Neutrophil (primary cell): ENCODE measurements at regions not wholly inside any gene's neighbourhood (a gene's known extent, or its start where the extent isn't known, plus 50 kb on each side); places are given as distances from the start of the nearest gene placed in this dataset.

ENCODE experiments used
- H3K27ac ChIP-seq: fragments of 200-600 bp; sonication (generic); 2 replicates; pipeline ENCODE4 v1.5.1; 2016; ENCODE audit warnings: mild to moderate bottlenecking, moderate library complexity
- H3K27me3 ChIP-seq: fragments of 200-600 bp; sonication (generic); 2 replicates; pipeline ENCODE4 v1.6.0; 2016; ENCODE audit warnings: mild to moderate bottlenecking
- H3K36me3 ChIP-seq: fragments of 200-600 bp; sonication (generic); 2 replicates; pipeline ENCODE4 v1.5.1; 2017
- H3K4me1 ChIP-seq, 2 experiments: fragments of 200-600 bp in 1 of 2; sonication (generic) in 1 of 2; 1 replicate in 1 of 2; 2 replicates in 1 of 2; pipeline versions ENCODE4 v1.5.1 to v1.6.1; 2013 to 2016; ENCODE audit warnings: low read depth in 1 of 2, low read length in 1 of 2, mild to moderate bottlenecking in 1 of 2, moderate library complexity in 1 of 2; ENCODE audit not compliant: control insufficient read depth in 1 of 2, insufficient read depth in 1 of 2
- H3K4me3 ChIP-seq, 2 experiments: fragments of 200-600 bp in 1 of 2; sonication (generic) in 1 of 2; 1 replicate in 1 of 2; 2 replicates in 1 of 2; pipeline ENCODE4 v1.5.1; 2013 to 2016; ENCODE audit warnings: low read depth in 1 of 2, low read length in 1 of 2, mild to moderate bottlenecking in 1 of 2, moderate library complexity in 1 of 2
- H3K9me3 ChIP-seq: fragments of 200-600 bp; sonication (generic); 2 replicates; pipeline ENCODE4 v1.5.1; 2016
- TF ChIP-seq, protein P1 (sequence below): fragments of 200-600 bp; sonication (generic); IDR thresholded peaks from 2 replicates; pipeline ENCODE4 v1.5.1; 2016; ENCODE audit warnings: antibody characterized with exemption

- TF ChIP-seq, protein P1, sequence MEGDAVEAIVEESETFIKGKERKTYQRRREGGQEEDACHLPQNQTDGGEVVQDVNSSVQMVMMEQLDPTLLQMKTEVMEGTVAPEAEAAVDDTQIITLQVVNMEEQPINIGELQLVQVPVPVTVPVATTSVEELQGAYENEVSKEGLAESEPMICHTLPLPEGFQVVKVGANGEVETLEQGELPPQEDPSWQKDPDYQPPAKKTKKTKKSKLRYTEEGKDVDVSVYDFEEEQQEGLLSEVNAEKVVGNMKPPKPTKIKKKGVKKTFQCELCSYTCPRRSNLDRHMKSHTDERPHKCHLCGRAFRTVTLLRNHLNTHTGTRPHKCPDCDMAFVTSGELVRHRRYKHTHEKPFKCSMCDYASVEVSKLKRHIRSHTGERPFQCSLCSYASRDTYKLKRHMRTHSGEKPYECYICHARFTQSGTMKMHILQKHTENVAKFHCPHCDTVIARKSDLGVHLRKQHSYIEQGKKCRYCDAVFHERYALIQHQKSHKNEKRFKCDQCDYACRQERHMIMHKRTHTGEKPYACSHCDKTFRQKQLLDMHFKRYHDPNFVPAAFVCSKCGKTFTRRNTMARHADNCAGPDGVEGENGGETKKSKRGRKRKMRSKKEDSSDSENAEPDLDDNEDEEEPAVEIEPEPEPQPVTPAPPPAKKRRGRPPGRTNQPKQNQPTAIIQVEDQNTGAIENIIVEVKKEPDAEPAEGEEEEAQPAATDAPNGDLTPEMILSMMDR: no peak
- H3K4me1 ChIP-seq: no peaks in the 10 kb centered on the region
- no peak overlapping the region for H3K27ac ChIP-seq
- H3K36me3 ChIP-seq: no peaks in the 10 kb centered on the region
- H3K4me3 ChIP-seq: no peak overlapping the region
- no peaks in the 10 kb centered on the region for H3K9me3 ChIP-seq
- no peaks in the 10 kb centered on the region for H3K27me3 ChIP-seq
These were observed 748.3 kb downstream of the MAT2B start for GRCh38 chr5:164253764-164254163.

DNA sequence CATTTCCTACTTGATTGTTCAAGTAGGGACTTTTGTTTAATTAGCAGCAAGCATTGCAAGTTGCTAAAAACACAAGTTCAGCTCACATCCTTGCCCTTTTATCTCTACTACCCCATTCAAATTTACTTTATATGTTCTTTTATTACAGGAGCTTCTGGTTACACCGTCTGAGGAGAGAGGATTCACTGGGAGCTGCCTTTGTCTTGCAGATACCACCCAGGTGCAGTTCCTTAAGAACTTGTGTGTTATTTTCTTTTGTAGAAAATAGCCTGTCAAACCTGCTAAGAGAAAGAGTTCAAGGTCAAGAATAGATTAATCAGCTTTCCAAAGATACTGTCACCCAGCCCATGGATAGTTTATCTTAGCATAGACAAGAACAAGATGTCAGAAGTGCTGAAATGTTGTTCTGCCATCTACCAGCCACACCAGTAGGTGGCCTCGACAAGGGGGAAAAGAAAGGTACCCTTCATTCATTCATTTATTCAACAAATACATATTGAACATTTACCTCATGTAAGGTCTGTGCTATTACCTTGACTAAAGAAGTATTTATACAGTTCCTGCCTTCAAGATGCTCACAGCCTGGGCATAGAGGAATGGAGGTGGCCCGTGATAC lies 750.3 kb downstream of the MAT2B start:
- Histone ChIP-seq H3K4me3 (no peak overlapping the region), H3K4me1 (no peaks in the 10 kb centered on the region), H3K36me3 (no peaks in the 10 kb centered on the region), H3K27ac (no peak overlapping the region), H3K9me3 (no peaks in the 10 kb centered on the region), H3K27me3 (no peaks in the 10 kb centered on the region)
- TF ChIP-seq, protein P1: no peak

- no peaks in the 10 kb centered on the region for H3K4me1 ChIP-seq
- no peaks in the 10 kb centered on the region for H3K27me3 ChIP-seq
- H3K36me3 ChIP-seq: no peaks in the 10 kb centered on the region
- TF ChIP-seq, protein P1: no peak
- no peak overlapping the region for H3K27ac ChIP-seq
- H3K4me3 ChIP-seq: no peak overlapping the region
- H3K9me3 ChIP-seq: no peaks in the 10 kb centered on the region
These were observed 750.9 kb downstream of the MAT2B start for GRCh38 chr5:164256351-164256750.

DNA sequence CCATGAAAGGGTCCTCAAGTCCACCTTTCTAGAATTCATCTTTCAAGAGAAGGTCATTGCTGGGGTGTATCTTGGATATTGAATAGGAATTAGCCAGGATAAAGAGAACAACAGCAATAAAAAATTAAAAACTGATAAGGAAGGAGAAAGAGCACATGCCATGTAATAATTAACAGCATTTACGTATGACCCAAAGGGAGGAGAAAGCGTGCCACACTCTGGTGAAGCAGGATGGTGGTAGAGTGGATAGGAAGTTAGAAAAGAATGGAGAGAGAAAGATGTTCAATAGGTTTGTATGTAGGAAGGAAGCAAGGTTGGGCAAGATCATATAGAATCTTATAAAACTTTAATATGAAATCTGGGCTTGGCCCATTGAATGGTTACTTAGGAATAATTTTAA lies 751.5 kb downstream of the MAT2B start:
- no peaks in the 10 kb centered on the region for H3K27me3 ChIP-seq
- TF ChIP-seq, protein P1: no peak
- H3K4me3 ChIP-seq: no peak overlapping the region
- no peaks in the 10 kb centered on the region for H3K4me1 ChIP-seq
- no peak overlapping the region for H3K27ac ChIP-seq
- no peaks in the 10 kb centered on the region for H3K36me3 ChIP-seq
- H3K9me3 ChIP-seq: no peaks in the 10 kb centered on the region

- H3K36me3 ChIP-seq: no peaks in the 10 kb centered on the region
- H3K4me3 ChIP-seq: no peak overlapping the region
- TF ChIP-seq, protein P1: no peak
- H3K27ac ChIP-seq: no peak overlapping the region
- H3K9me3 ChIP-seq: no peaks in the 10 kb centered on the region
- H3K27me3 ChIP-seq: no peaks in the 10 kb centered on the region
- no peaks in the 10 kb centered on the region for H3K4me1 ChIP-seq
These were observed 760.1 kb downstream of the MAT2B start for GRCh38 chr5:164265566-164265965.

DNA sequence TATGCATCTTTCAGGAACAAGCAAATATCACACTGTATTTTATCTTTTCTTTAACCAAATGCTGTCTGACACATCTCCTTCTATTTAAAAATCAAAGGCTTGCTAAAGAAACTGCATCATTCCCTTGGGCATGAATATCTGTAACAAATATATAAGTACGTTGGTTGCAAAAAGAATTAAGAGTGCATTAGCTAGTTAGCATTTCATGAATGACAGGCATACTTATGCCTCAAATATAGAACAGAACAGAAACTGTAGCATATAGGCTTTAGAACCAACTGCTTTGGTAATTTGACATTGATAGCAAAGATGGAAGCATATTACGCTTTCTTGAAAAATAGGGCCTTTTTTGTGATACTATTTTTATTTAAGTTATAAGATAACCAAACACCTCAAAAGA lies 761.2 kb downstream of the MAT2B start:
- Histone ChIP-seq H3K27ac (no peak overlapping the region), H3K4me3 (no peak overlapping the region), H3K9me3 (no peaks in the 10 kb centered on the region), H3K36me3 (no peaks in the 10 kb centered on the region), H3K4me1 (no peaks in the 10 kb centered on the region), H3K27me3 (no peaks in the 10 kb centered on the region)
- TF ChIP-seq, protein P1: no peak
